HUDEP-2 (cell line): ENCODE measurements at regions not wholly inside any gene's neighbourhood (a gene's known extent, or its start where the extent isn't known, plus 50 kb on each side); places are given as distances from the start of the nearest gene placed in this dataset.

Source experiments
- DNase-seq, 76 experiments: peaks; one replicate each; lab custom pipeline; 2025; ENCODE audit not compliant: unreplicated experiment in 76 of 76; lab: John Stamatoyannopoulos, UW

GRCh38 chr10:88081457-88082054 is 218.1 kb downstream of the PTEN start:
- DNase-seq: no peak

DNA sequence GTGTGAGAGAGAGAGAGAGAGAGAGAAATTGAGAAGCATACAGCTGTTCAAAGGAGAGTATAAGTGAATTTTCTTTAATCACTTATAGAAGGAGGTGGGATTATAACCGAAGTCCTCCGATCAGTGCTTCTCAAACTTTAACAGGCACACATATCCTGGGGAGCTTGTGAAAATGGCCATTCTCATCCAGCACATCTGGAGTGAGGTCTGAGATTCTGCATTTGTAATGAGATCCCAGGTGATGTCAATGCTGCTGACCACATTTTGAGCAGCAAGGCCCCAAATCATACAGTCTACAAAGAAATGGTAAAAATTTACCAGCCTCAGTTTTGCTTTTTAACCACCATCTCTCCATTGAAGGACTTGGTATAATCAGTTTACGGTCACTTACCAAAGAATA is 219.0 kb downstream of the PTEN start:
- no peak for DNase-seq

GRCh38 chr10:88082806-88083596 is 219.6 kb downstream of the PTEN start:
- DNase-seq: no peak

- no peak for DNase-seq
Observed at GRCh38 chr10:88083597-88083989, 220.2 kb downstream of the PTEN start.

- no peak for DNase-seq
Observed at GRCh38 chr10:88086187-88086960, 222.9 kb downstream of the PTEN start.

DNA sequence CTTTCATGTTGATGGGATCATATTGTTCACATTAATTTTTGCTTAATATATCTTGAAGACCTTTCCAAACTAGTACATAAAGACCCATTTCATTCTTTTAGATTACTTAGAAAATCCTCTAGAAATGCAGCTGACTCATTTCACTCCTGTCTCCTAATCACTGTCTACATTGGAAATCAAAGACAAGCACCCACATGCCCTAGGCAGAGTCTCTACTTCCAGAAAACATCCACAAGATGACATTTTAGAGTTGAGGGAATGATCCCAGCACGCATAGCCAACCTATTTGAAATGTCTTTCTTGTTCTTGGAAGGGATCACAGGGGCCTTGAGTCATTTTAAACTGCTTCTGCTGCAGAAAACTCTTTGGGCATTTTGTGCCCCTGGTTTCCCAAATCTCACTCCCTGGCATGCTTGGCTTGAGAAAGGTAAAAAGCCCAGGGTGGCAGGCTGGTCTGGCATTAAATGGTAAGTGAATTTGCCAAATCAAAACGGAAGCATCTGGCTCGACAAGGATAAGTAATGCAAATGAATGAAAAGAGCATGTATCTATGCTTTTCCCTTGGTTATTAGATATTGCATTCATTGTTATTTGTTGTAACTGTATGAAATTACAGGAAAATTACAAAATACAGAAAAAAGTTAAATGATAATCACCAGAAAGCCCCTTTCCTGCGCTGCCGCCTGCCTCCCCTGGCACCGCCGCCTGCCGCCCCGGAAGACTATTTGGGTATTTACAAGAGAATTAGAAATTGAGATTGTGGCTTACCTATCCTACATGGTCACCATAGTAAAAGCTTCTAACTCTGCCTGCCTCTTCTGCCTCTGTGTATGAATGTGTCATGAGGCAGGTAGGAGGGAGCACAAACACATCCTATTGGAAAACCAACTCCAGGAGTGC is 225.3 kb downstream of the PTEN start:
- no peak for DNase-seq

GRCh38 chr10:88089498-88089897 is 226.1 kb downstream of the PTEN start:
- no peak for DNase-seq

DNA sequence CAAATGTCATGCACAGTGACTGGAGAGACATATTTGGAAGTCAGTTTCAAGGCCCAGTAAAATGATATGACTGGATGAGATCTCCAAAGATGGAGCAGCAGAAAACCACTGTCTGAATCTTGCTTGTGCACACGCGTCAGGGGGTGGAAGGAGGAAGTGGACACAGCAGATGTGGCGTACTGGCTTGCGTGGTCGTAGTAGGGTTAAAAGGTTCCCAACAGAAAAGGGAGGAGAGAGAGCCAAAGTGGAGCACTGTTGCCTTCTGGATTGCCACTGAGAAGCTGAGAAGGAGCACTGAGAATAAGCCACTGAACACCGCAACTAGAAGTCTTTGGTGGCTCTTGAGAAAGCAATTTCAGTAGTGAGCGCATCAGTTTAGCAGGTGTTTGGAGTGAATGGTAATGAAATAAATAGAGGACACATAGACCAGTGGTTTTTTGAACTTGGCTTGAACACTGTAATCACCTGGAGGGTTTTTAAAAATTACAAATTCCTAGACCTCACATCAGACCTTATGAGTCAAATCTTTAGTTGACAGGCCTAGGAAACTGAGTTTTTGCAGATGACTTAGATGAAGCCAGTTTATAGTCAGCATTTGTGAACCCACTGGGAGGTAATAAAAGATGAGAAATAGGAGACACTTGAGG is 227.3 kb downstream of the PTEN start:
- DNase-seq: no peak

DNA sequence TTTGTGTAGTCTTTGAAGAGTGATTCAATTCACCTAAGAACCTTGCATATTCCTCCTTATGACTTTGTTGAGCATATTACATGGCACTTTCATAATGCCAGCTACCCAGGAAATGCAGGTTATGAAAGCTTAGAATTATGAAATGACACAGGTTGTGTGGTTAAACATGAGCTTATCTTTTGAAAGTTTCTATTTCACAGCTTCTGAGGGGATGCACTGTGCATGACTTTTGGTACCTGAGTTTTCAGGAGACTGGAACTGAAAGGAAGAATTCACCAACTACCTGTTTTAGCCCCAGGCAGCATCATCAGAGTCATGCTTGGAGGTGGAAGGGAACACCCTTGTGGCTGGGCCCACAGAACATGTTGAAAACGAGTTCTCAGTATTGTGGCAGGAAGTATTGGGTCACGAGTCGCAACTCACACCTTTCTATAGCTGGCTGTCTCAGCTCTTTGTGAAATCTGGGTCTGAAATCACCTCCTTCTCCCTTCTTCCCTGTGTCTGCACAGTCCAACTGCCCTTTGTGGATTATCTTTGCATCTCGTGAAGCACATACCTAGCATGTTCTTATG is 228.2 kb downstream of the PTEN start:
- DNase-seq: no peak

DNA sequence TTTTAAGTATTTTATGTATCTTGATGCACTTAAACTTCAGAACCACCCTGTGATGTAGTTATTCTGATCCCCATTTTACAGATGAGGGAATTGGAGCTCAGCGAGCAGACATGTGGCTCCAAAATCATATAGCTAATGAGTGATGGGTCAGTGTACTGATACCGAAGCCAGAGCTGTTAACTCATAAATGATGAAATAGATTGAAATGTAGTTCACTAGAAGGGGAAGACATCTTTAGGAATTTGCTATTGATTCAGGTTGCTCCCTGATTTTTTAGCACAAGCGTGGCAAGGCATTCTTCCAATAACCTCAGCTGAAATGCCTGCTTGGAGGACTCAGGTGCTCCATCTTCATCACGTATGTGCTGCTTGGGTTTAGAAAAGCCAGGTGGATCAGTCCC is 228.8 kb downstream of the PTEN start:
- DNase-seq: no peak

- peak in 2 of 76 experiments; percentile 1 to 5 for DNase-seq
Observed at GRCh38 chr10:88092973-88093372, 229.5 kb downstream of the PTEN start.

DNA sequence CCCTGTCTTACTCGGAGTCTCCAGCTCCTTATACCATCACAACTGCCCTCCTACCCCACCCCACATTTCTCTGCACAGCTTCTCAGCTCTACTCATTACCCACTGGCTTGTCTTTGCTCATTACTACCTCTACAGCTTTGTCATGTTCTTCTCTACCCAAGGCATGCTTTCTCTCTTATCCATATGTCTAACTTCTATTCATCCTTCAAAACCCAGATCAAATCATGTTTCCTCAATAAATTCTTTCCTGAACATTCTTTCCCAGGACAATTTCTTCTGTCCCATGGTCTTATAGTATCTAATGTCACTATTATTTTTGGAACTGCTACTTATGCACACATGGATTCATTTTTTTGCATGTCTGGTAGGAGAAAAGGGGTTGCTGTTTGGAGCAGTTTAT is 231.4 kb downstream of the PTEN start:
- DNase-seq: no peak

- DNase-seq: no peak
Observed at GRCh38 chr10:88095223-88095721, 231.8 kb downstream of the PTEN start.

GRCh38 chr10:88095778-88096431 is 232.5 kb downstream of the PTEN start:
- no peak for DNase-seq

GRCh38 chr10:88097092-88097516 is 233.7 kb downstream of the PTEN start:
- no peak for DNase-seq

- DNase-seq: no peak
Observed at GRCh38 chr10:88097536-88097935, 234.1 kb downstream of the PTEN start.

DNA sequence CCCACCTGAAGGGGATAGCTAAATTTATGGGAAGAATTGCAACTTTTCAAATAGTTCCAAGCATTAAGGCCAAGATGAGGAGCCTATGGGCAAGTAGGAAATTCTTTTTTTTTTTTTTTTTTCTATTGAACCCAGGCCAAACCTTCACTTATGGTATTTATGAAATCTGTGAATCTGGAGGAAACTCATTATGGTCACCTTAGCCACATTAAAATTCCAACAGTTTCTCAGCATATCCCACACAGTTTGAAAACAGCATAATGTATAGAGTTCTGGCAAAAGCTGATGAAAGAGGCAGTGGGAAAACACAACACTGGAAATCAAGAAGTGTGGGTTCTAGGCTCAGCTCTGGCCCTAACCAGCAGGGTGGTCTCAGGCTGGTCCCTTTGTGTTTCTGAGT is 236.9 kb downstream of the PTEN start:
- DNase-seq: no peak

GRCh38 chr10:88101666-88102065 is 238.2 kb downstream of the PTEN start:
- DNase-seq: no peak

GRCh38 chr10:88103576-88103975 is 240.2 kb downstream of the PTEN start:
- no peak for DNase-seq
